ENCODE measurements at regions not wholly inside any gene's neighbourhood (a gene's known extent, or its start where the extent isn't known, plus 50 kb on each side); places are given as distances from the start of the nearest gene placed in this dataset.
"Not testable (repeated sequence)": the region's sequence is repeated elsewhere in the genome, so short reads cannot be mapped to it uniquely, and the experiment has no call there.

- no peak for DNase-seq (ENCODE audit: low spot score)
- TF ChIP-seq, protein P1, sequence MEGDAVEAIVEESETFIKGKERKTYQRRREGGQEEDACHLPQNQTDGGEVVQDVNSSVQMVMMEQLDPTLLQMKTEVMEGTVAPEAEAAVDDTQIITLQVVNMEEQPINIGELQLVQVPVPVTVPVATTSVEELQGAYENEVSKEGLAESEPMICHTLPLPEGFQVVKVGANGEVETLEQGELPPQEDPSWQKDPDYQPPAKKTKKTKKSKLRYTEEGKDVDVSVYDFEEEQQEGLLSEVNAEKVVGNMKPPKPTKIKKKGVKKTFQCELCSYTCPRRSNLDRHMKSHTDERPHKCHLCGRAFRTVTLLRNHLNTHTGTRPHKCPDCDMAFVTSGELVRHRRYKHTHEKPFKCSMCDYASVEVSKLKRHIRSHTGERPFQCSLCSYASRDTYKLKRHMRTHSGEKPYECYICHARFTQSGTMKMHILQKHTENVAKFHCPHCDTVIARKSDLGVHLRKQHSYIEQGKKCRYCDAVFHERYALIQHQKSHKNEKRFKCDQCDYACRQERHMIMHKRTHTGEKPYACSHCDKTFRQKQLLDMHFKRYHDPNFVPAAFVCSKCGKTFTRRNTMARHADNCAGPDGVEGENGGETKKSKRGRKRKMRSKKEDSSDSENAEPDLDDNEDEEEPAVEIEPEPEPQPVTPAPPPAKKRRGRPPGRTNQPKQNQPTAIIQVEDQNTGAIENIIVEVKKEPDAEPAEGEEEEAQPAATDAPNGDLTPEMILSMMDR (IDR thresholded peaks at IDR 0.05; ENCODE audit: extremely low read depth, missing control alignments) = no peak
Measured at GRCh38 chr4:110424144-110424543, 51.8 kb upstream of the ENPEP start.

GRCh38 chr4:110418641-110419040 lies 57.3 kb upstream of the ENPEP start:
- DNase-seq (ENCODE audit: low spot score) = no peak

GRCh38 chr4:110417136-110417535 lies 58.8 kb upstream of the ENPEP start:
- DNase-seq (ENCODE audit: low spot score) = no peak
- TF ChIP-seq, protein P1 (IDR thresholded peaks at IDR 0.05; ENCODE audit: extremely low read depth, missing control alignments) = no peak

More at GRCh38 chr4:110418641-110419040, 57.3 kb upstream of the ENPEP start:
- TF ChIP-seq, protein P1 (IDR thresholded peaks at IDR 0.05; ENCODE audit: extremely low read depth, missing control alignments) = no peak

DNA sequence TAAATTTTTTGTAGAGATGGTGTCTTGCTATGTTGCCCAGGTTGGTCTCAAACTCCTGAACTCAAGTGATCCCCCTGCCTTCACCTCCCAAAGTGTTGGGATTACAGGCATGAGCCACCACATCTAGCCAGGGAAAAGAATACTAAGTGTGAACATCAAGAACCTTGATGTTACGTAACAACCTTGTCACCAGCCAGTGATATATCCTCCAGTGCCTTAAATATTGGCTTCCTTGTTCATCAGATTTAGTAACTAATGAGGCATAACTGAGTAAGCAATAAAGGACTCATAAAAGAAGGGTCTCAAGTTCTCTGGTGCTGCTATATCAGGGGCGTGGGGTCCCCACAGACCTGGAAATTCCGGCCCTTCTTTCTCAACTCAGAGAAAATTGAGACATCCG lies 60.5 kb upstream of the ENPEP start:
- no peak for DNase-seq (ENCODE audit: low spot score)
- TF ChIP-seq, protein P1 (IDR thresholded peaks at IDR 0.05; ENCODE audit: extremely low read depth, missing control alignments) = no peak

DNA sequence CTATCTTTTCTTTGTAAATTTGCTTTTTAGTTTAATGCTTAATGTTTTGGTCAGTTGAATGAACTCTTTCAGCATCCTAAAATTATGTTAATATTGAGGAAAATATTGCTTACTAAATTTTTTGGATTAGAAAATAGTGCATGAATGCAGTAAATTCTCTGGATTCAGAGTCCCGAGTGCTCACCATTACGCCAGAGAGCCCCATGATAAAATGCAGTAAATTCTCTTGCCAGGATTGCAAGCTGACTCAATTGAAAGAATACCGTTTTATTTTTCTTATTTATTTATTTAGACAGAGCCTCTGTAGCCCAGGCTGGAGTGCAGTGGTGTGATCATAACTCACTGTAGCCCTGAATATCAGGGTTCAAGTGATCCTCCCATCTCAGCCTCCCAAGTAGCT lies 60.9 kb upstream of the ENPEP start:
- no peak for DNase-seq (ENCODE audit: low spot score)
- TF ChIP-seq, protein P1 (IDR thresholded peaks at IDR 0.05; ENCODE audit: extremely low read depth, missing control alignments) = no peak

- TF ChIP-seq, protein P1 (IDR thresholded peaks at IDR 0.05; ENCODE audit: extremely low read depth, missing control alignments) = no peak
- no peak for DNase-seq (ENCODE audit: low spot score)
Measured at GRCh38 chr4:110414561-110414920, 61.4 kb upstream of the ENPEP start.

DNA sequence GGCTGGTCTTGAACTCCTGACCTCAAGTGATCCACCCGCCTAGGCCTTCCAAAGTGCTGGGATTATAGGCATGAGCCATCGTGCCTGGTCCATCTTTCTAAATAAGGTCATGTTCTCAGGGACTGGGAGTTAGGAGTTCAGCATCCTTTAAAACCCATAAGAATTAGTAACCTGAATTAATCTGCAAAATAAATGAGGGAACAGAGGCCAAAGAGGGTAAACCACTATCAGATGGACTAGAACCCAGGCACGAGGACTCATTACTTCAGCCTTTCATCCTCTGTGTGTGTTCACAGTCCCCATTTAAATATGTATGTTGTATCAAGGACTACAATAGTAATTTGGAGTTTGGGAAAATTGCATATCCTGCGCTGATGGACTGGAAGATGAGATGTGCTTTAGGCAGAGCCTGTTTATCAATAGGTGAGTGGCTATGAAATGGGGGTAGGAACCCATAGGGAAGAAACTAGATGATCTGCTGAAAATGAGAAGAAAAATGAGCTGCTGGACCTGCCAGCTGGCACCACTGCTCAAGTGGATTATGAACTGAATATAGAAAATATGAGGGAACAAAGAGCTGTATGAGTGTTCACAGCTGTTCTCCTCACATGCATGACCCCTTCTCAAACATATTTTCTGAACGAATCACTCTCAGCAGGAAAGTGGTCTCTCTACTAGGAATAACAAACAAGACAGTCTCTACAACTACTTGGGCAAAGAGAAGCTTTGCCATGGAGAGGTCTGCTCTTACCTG lies 62.0 kb upstream of the ENPEP start:
- not testable (repeated sequence) for DNase-seq (ENCODE audit: low spot score)

Data from GM20000 (cell line).